ENCODE measurements at regions not wholly inside any gene's neighbourhood (a gene's known extent, or its start where the extent isn't known, plus 50 kb on each side); places are given as distances from the start of the nearest gene placed in this dataset.

- TF ChIP-seq CTCF (conservative IDR thresholded peaks at IDR 0.05; ENCODE audit: low read depth, low read length) (no peak; the same call in 1 of the 2 replicates), EZH2 (IDR thresholded peaks at IDR 0.05; ENCODE audit: low read length, unreplicated experiment) (no peak)
Measured at GRCh38 chrX:20378233-20378920, 111.7 kb upstream of the RPS6KA3 start.

All from PC-3 (cell line).